T-helper 17 cell (primary cell): ENCODE measurements at regions not wholly inside any gene's neighbourhood (a gene's known extent, or its start where the extent isn't known, plus 50 kb on each side); places are given as distances from the start of the nearest gene placed in this dataset.

Experiments used
- ATAC-seq: fragments of 150-1000 bp; cut with Tn5 transposase; 2 replicates; pipeline ENCODE4 v1.10.0; 2021; ENCODE audit warnings: mild to moderate bottlenecking, moderate library complexity
- DNase-seq, 3 donors: peaks; one replicate each; pipeline versions ENCODE4 v3.0.0 to v3.0.0-alpha.2; 2020 to 2021
- H3K9me3 ChIP-seq: one replicate; pipeline ENCODE4 v1.7.0; 2013; ENCODE audit warnings: low read length, mild to moderate bottlenecking; ENCODE audit not compliant: control insufficient read depth, poor library complexity, severe bottlenecking
- H3K27ac Mint-ChIP-seq: one replicate; pipeline ENCODE4 v1.8.0; 2022; ENCODE audit warnings: mild to moderate bottlenecking, moderate library complexity, mixed read lengths
- H3K27me3 Mint-ChIP-seq: one replicate; pipeline ENCODE4 v1.8.0; 2022; ENCODE audit warnings: mixed read lengths
- H3K36me3 Mint-ChIP-seq: one replicate; pipeline ENCODE4 v1.8.0; 2022; ENCODE audit warnings: low read depth, mixed read lengths
- H3K4me1 Mint-ChIP-seq: one replicate; pipeline ENCODE4 v1.8.0; 2022; ENCODE audit warnings: mild to moderate bottlenecking, mixed read lengths
- H3K4me3 Mint-ChIP-seq: one replicate; pipeline ENCODE4 v1.8.0; 2022; ENCODE audit warnings: mild to moderate bottlenecking, moderate library complexity, mixed read lengths

DNA sequence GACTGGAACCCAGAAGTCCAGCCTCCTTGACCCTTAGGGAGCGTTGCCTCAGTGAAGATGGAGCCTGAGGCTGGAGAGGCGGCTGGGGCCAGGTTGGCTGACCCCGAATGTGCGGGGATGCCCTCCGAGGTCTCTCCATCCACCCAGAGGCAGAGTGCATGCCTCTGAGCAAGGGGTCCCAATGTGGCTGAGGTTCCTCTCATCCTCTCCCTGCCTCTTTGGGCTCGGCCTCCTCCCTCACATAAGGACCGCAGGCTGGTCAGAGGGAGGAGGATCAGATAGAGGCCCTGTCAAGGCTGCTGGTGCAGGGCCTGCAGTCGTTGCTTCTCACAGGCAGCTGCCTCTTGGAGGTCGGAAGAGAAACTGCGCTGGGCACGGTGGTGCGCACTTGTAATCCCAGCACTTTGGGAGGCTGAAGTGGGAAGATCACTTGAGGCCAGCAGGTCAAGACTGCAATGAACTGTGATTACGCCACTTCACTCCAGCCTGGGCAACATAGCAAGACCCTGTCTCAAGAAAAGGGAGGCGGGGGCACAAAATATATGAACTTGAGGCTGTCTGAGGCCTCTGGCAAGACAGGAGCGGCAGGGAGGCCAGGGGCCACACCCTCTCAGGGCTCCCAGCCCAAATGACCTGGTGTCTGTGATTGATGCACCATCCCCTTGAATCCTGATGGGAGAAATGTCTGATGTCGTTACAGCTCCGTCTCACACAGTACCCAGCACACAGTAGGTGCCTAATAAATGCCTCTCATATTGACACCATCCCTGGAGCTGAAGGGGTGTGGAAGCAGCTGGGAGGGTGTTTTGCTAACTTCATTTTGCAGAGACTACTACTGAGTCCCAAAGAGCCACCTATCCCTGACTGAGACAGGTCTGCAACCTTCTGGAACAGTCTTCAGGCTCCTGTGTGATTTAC, 220.1 kb upstream of the GSE1 start:
- H3K36me3 Mint-ChIP-seq, result no peaks in the 10 kb centered on the region
- no peaks in the 10 kb centered on the region for H3K9me3 ChIP-seq
- H3K4me3 Mint-ChIP-seq, result no peak overlapping the region
- ATAC-seq (peak; percentile 28), DNase-seq (no peak)
- H3K27ac Mint-ChIP-seq, result no peak overlapping the region
- H3K4me1 Mint-ChIP-seq, result peaks cover 2% of the 10 kb centered on the region
- peaks cover 7% of the 10 kb centered on the region for H3K27me3 Mint-ChIP-seq

GRCh38 chr16:85393674-85394451, 219.3 kb upstream of the GSE1 start:
- DNase-seq (peak; percentile 27 to 66 (median 47)), ATAC-seq (peak; percentile 80)
- Mint-ChIP-seq H3K4me1 (no peaks in the 10 kb centered on the region), H3K27me3 (peaks cover 2% of the 10 kb centered on the region), H3K27ac (no peak overlapping the region), H3K4me3 (no peak overlapping the region), H3K36me3 (no peaks in the 10 kb centered on the region)
- no peaks in the 10 kb centered on the region for H3K9me3 ChIP-seq

GRCh38 chr16:85394456-85395206, 218.5 kb upstream of the GSE1 start:
- Mint-ChIP-seq H3K4me3 (no peak overlapping the region), H3K4me1 (no peaks in the 10 kb centered on the region), H3K27me3 (no peaks in the 10 kb centered on the region), H3K36me3 (no peaks in the 10 kb centered on the region), H3K27ac (no peak overlapping the region)
- no peaks in the 10 kb centered on the region for H3K9me3 ChIP-seq
- ATAC-seq, result no peak
- DNase-seq, result peak in 1 of 3 donors; percentile 1

DNA sequence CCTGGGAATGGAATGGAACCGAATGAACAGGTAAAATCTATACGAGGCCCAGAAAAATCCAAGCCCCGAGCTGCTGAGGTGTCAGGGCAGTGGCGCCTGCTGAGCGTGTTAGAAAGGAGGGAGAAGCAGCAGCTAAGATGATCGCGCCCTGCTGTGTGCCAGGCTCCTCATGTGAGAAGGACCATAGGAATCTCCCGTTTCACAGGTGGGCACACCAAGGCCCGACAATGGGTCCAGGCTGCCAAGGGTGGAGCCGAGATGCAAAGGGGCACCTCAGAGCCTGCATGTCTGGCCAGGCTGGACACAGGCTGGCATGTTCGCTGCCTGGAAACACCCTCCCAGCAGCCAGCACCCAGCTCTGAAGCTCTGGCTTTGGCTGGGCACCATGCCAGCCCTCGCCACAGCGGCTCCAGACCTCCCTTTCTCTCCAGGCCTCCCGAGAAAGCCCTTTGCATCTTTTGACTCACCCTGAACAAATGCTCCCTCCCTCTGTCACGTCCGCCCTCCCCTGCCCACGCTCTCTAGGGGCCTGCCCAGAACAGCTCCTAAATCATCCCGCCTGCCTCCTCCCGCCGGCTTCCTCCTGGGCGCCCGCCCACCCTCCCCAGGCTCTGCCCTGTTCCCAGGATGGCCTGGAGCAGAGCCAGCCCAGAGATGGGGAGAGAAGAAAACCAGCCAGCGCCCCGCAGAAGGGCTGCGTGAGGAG, 217.8 kb upstream of the GSE1 start:
- H3K36me3 Mint-ChIP-seq, result no peaks in the 10 kb centered on the region
- H3K4me1 Mint-ChIP-seq, result no peaks in the 10 kb centered on the region
- no peaks in the 10 kb centered on the region for H3K9me3 ChIP-seq
- H3K4me3 Mint-ChIP-seq, result no peak overlapping the region
- no peak overlapping the region for H3K27ac Mint-ChIP-seq
- ATAC-seq (no peak), DNase-seq (peak in 1 of 3 donors; percentile 3)
- H3K27me3 Mint-ChIP-seq, result no peaks in the 10 kb centered on the region

- ATAC-seq (no peak), DNase-seq (peak in 1 of 3 donors; percentile 1)
- no peak overlapping the region for H3K27ac Mint-ChIP-seq
Observed at GRCh38 chr16:85395913-85396878, 216.9 kb upstream of the GSE1 start.

GRCh38 chr16:85396879-85397871, 215.9 kb upstream of the GSE1 start:
- Mint-ChIP-seq H3K4me3 (no peak overlapping the region), H3K27ac (no peak overlapping the region), H3K36me3 (no peaks in the 10 kb centered on the region), H3K4me1 (no peaks in the 10 kb centered on the region), H3K27me3 (no peaks in the 10 kb centered on the region)
- DNase-seq, result peak in 1 of 3 donors; percentile 3
- H3K9me3 ChIP-seq, result no peaks in the 10 kb centered on the region
- no peak for ATAC-seq

More at GRCh38 chr16:85395913-85396878, 216.9 kb upstream of the GSE1 start:
- H3K4me3 Mint-ChIP-seq, result no peak overlapping the region
- no peaks in the 10 kb centered on the region for H3K36me3 Mint-ChIP-seq
- H3K4me1 Mint-ChIP-seq, result no peaks in the 10 kb centered on the region
- H3K9me3 ChIP-seq, result no peaks in the 10 kb centered on the region
- H3K27me3 Mint-ChIP-seq, result no peaks in the 10 kb centered on the region

- H3K9me3 ChIP-seq, result no peaks in the 10 kb centered on the region
- Mint-ChIP-seq H3K4me1 (no peaks in the 10 kb centered on the region), H3K27me3 (no peaks in the 10 kb centered on the region), H3K27ac (no peak overlapping the region), H3K36me3 (no peaks in the 10 kb centered on the region), H3K4me3 (no peak overlapping the region)
- DNase-seq, result no peak
- no peak for ATAC-seq
Observed at GRCh38 chr16:85398050-85398451, 215.1 kb upstream of the GSE1 start.

DNA sequence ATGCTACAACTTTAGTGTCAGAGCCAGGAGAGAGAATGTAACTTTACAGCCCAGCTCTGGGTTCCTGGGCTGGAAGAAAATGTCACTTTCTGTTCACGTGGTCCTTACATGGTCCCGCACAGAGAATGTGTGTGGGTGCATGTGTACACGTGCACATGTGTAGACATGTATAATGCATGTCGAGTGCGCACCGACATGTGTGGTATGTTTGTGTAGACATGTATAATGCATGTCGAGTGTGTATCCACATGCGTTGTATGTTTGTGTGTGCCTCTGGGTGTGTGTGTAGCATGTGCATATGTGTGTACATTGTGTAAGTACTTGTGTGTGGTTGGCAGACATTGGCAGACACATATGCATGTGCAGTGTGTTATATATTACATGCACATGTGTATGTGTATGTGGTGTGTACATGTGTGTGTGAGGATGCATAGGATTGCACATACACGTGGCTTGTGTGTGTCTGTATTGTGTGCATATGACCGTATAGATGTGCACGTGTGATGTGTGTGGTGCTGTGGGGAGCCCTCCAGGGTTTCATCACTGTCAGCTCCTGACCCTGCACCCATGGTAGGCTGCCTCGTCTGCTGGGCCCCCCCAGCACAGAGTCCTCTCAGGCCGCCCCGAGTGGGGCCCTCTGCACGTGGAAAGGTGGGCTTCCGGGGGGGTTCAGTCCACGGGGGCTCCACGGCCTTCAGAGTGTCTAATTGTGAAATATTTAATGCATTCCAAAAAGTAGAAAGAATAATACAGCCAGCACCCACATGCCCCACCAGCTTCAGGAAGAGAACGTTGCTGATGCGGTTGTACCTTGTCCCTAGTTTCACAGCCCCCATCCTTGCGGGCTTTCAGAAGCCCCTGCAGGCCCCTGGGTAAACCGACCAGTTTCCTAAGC, 214.2 kb upstream of the GSE1 start:
- no peak overlapping the region for H3K27ac Mint-ChIP-seq
- H3K9me3 ChIP-seq, result no peaks in the 10 kb centered on the region
- H3K36me3 Mint-ChIP-seq, result no peaks in the 10 kb centered on the region
- H3K4me3 Mint-ChIP-seq, result no peak overlapping the region
- DNase-seq (peak in 1 of 3 donors; percentile 3), ATAC-seq (no peak)
- no peaks in the 10 kb centered on the region for H3K27me3 Mint-ChIP-seq
- H3K4me1 Mint-ChIP-seq, result no peaks in the 10 kb centered on the region

DNA sequence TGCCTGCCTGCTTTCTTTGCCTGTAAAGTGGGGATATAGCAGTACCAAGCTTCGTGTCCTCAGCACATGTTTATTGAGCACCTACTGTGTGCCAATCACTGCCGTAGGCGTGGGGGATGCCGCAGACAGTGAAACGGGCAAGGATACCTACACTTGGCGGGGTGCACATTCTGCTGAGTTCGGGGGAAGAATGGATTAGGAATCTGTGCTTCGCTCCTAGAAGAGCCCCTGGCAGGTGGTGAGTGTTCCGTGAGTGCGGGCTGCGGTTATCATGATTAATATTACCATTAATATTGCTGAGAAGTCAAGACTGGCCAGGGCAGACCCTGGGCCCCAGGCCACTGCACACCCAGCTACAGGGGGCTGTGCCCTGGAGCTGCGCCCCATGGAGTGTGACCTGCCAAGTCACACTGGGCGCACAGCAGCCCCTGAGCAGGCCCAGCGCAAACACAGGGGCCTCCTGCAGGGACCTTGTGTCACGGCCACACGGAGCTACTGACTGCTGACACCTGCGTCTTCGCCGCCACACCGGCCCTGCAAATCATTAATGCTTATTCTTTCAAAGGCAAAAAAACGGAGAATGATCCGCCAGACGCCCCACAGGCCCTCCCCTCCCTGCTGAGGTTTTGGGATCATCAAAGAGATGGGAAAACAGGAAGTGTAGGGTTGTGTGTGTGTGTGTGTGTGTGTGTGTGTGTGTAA, 213.4 kb upstream of the GSE1 start:
- no peak for ATAC-seq
- H3K4me3 Mint-ChIP-seq, result no peak overlapping the region
- no peaks in the 10 kb centered on the region for H3K4me1 Mint-ChIP-seq
- H3K27me3 Mint-ChIP-seq, result no peaks in the 10 kb centered on the region
- no peak for DNase-seq
- no peaks in the 10 kb centered on the region for H3K9me3 ChIP-seq
- H3K36me3 Mint-ChIP-seq, result no peaks in the 10 kb centered on the region
- no peak overlapping the region for H3K27ac Mint-ChIP-seq
